NCI-H1105 (cell line): ENCODE measurements at regions not wholly inside any gene's neighbourhood (a gene's known extent, or its start where the extent isn't known, plus 50 kb on each side); places are given as distances from the start of the nearest gene placed in this dataset.

ENCODE experiments used
- DNase-seq: peaks from one replicate; lab custom pipeline; 2025; lab: John Stamatoyannopoulos, UW

- DNase-seq = no peak
These were observed 788.0 kb downstream of the C4orf33 start for GRCh38 chr4:129883996-129884395.

GRCh38 chr4:129897111-129897510 lies 801.2 kb downstream of the C4orf33 start:
- DNase-seq = no peak

GRCh38 chr4:129899849-129900248 lies 803.9 kb downstream of the C4orf33 start:
- DNase-seq = no peak

GRCh38 chr4:129900430-129900953 lies 804.5 kb downstream of the C4orf33 start:
- no peak for DNase-seq

GRCh38 chr4:129901205-129901604 lies 805.3 kb downstream of the C4orf33 start:
- no peak for DNase-seq

- no peak for DNase-seq
These were observed 807.9 kb downstream of the C4orf33 start for GRCh38 chr4:129903861-129904260.

GRCh38 chr4:129905256-129905655 lies 809.3 kb downstream of the C4orf33 start:
- no peak for DNase-seq

GRCh38 chr4:129908117-129908516 lies 812.2 kb downstream of the C4orf33 start:
- no peak for DNase-seq

- no peak for DNase-seq
These were observed 821.0 kb downstream of the C4orf33 start for GRCh38 chr4:129916991-129917390.

- DNase-seq = no peak
These were observed 821.7 kb downstream of the C4orf33 start for GRCh38 chr4:129917651-129918050.

GRCh38 chr4:129926936-129927335 lies 831.0 kb downstream of the C4orf33 start:
- no peak for DNase-seq

GRCh38 chr4:129929052-129929451 lies 833.1 kb downstream of the C4orf33 start:
- DNase-seq = no peak

GRCh38 chr4:129929984-129930383 lies 834.0 kb downstream of the C4orf33 start:
- no peak for DNase-seq

- DNase-seq = no peak
These were observed 854.3 kb downstream of the C4orf33 start for GRCh38 chr4:129950217-129950616.

- no peak for DNase-seq
These were observed 870.2 kb downstream of the C4orf33 start for GRCh38 chr4:129966175-129966574.

GRCh38 chr4:129968366-129968765 lies 872.4 kb downstream of the C4orf33 start:
- DNase-seq = no peak

GRCh38 chr4:129968778-129969177 lies 872.8 kb downstream of the C4orf33 start:
- DNase-seq = no peak

- DNase-seq = no peak
These were observed 874.8 kb downstream of the C4orf33 start for GRCh38 chr4:129970801-129971200.

- DNase-seq = no peak
These were observed 875.5 kb downstream of the C4orf33 start for GRCh38 chr4:129971419-129971818.

- DNase-seq = no peak
These were observed 876.3 kb downstream of the C4orf33 start for GRCh38 chr4:129972257-129972656.

- no peak for DNase-seq
These were observed 878.8 kb downstream of the C4orf33 start for GRCh38 chr4:129974730-129975129.

- no peak for DNase-seq
These were observed 882.4 kb downstream of the C4orf33 start for GRCh38 chr4:129978315-129978714.

GRCh38 chr4:129988957-129989356 lies 893.0 kb downstream of the C4orf33 start:
- DNase-seq = no peak

- DNase-seq = no peak
These were observed 898.8 kb downstream of the C4orf33 start for GRCh38 chr4:129994715-129995114.
